ENCODE measurements at regions not wholly inside any gene's neighbourhood (a gene's known extent, or its start where the extent isn't known, plus 50 kb on each side); places are given as distances from the start of the nearest gene placed in this dataset.

GRCh38 chr4:52290466-52290865, 239.4 kb downstream of the SPATA18 start:
- 78% methylated on average over 4 of the region's 4 CpGs; no CpG with 5 or more reads in 1 of the 2 experiments for WGBS, 2 experiments (ENCODE audit: extremely low coverage in 1 of 2, insufficient coverage in 1 of 2, insufficient read length in 1 of 2, insufficient replicate concordance in 2 of 2, low coverage in 1 of 2, low lambda C conversion rate in 2 of 2, missing lambda C conversion rate in 1 of 2)
- H3K18ac ChIP-seq (ENCODE audit: extremely low read depth, low read length): no peak overlapping the region
- no peak overlapping the region for H3K4me2 ChIP-seq (ENCODE audit: insufficient read depth in 1 of 2, low read depth in 2 of 2, low read length in 2 of 2)
- H3K79me2 ChIP-seq (ENCODE audit: control insufficient read depth in 1 of 2, insufficient read depth in 2 of 2, low read length in 2 of 2): no peaks in the 10 kb centered on the region
- H2AFZ ChIP-seq (ENCODE audit: low read length): no peak overlapping the region
- no peak overlapping the region for H4K5ac ChIP-seq (ENCODE audit: insufficient read length, low read depth, low read length)
- no peak overlapping the region for H4K8ac ChIP-seq (ENCODE audit: extremely low read depth, insufficient read depth, low read length)
- H3K23ac ChIP-seq (ENCODE audit: insufficient read length): no peak overlapping the region
- H3K56ac ChIP-seq (replicated peaks; ENCODE audit: insufficient read length, low read depth, low read length): no peak overlapping the region
- no peak overlapping the region for H2AK5ac ChIP-seq (ENCODE audit: low read depth, low read length)
- no peak overlapping the region for H4K91ac ChIP-seq (replicated peaks; ENCODE audit: insufficient read length, low read length)
- DNase-seq (ENCODE audit: low read depth in 1 of 2, low spot score in 2 of 2): no peak
- no peaks in the 10 kb centered on the region for H3K79me1 ChIP-seq (ENCODE audit: low read depth, low read length)
- no peak overlapping the region for H2BK12ac ChIP-seq (ENCODE audit: low read depth, low read length)
- H2BK15ac ChIP-seq (ENCODE audit: low read length): no peak overlapping the region
- H3K14ac ChIP-seq (ENCODE audit: insufficient read length): no peak overlapping the region
- no peak overlapping the region for H2BK20ac ChIP-seq (ENCODE audit: low read length)
- H3K4me1 ChIP-seq (replicated peaks in 1 of 4; ENCODE audit: control insufficient read depth in 3 of 4, insufficient read depth in 4 of 4, low read length in 3 of 4): no peaks in the 10 kb centered on the region
- no peak overlapping the region for H3K4ac ChIP-seq (replicated peaks; ENCODE audit: insufficient read length, low read depth, low read length)
- no peak for FAIRE-seq
- H3K36me3 ChIP-seq (ENCODE audit: control insufficient read depth in 2 of 4, insufficient read depth in 4 of 4, low read length in 3 of 4): no peaks in the 10 kb centered on the region
- no peaks in the 10 kb centered on the region for H3K9me3 ChIP-seq (ENCODE audit: insufficient read depth in 2 of 2, low read depth in 1 of 2, low read length in 1 of 2)
- no peak overlapping the region for H3K4me3 ChIP-seq (ENCODE audit: extremely low read depth in 1 of 4, insufficient read depth in 2 of 4, low read depth in 3 of 4, low read length in 4 of 4)
- no peaks in the 10 kb centered on the region for H4K20me1 ChIP-seq (replicated peaks in 1 of 2; ENCODE audit: control insufficient read depth in 1 of 2, insufficient read depth in 2 of 2, low read length in 2 of 2)
- H2BK120ac ChIP-seq (replicated peaks; ENCODE audit: low read depth, low read length): no peak overlapping the region
- CTCF ChIA-PET (ENCODE audit: partially characterized antibody): interaction anchor here (0.6 kb wide), 1 partner anchor 369 kb away, joined by 3 read pairs; no protein-coding TSS in a partner anchor
- no peak overlapping the region for H3K27ac ChIP-seq (ENCODE audit: low read depth, low read length)
- no peaks in the 10 kb centered on the region for H3K23me2 ChIP-seq (ENCODE audit: low read depth, low read length)
- H3K27me3 ChIP-seq (replicated peaks in 1 of 4; ENCODE audit: control insufficient read depth in 3 of 4, extremely low read depth in 1 of 4, insufficient read depth in 3 of 4, low read length in 3 of 4): no peaks in the 10 kb centered on the region
- POLR2A ChIA-PET (ENCODE audit: partially characterized antibody): no interaction called here
- no peak overlapping the region for H3K9ac ChIP-seq (replicated peaks in 1 of 4; ENCODE audit: extremely low read depth in 1 of 4, low read depth in 3 of 4, low read length in 3 of 4)
- H2BK5ac ChIP-seq (ENCODE audit: low read depth, low read length): no peak overlapping the region
- TF ChIP-seq CBX8 (IDR thresholded peaks at IDR 0.05; ENCODE audit: borderline replicate concordance, low read depth, low read length): no peak
- TF ChIP-seq CHD1 (IDR thresholded peaks at IDR 0.05; ENCODE audit: low read depth, low read length): no peak
- TF ChIP-seq EGR1 (IDR thresholded peaks at IDR 0.05; ENCODE audit: borderline replicate concordance, low read depth, low read length): no peak
- no peak for TF ChIP-seq HDAC2 (IDR thresholded peaks at IDR 0.05; ENCODE audit: borderline replicate concordance in 1 of 2, low read depth in 2 of 2, low read length in 2 of 2)
- TF ChIP-seq YY1 (IDR thresholded peaks at IDR 0.05; ENCODE audit: low read depth, low read length): no peak
- no peak for TF ChIP-seq JUN (IDR thresholded peaks at IDR 0.05; ENCODE audit: low read depth, low read length)
- no peak for TF ChIP-seq TCF12 (IDR thresholded peaks at IDR 0.05; ENCODE audit: low read depth, low read length)
- TF ChIP-seq MAFK (IDR thresholded peaks at IDR 0.05; ENCODE audit: low read depth, low read length): no peak
- TF ChIP-seq NRF1 (IDR thresholded peaks at IDR 0.05; ENCODE audit: low read depth, low read length): no peak
- no peak for TF ChIP-seq TEAD4 (IDR thresholded peaks at IDR 0.05; ENCODE audit: low read depth, low read length)
- TF ChIP-seq SIX5 (IDR thresholded peaks at IDR 0.05; ENCODE audit: low read depth, low read length): no peak
- TF ChIP-seq TAF7 (optimal IDR thresholded peaks at IDR 0.05; ENCODE audit: borderline replicate concordance, low read depth, low read length): no peak
- no peak for TF ChIP-seq ASH2L (IDR thresholded peaks at IDR 0.05; ENCODE audit: low read length)
- TF ChIP-seq, protein P1, sequence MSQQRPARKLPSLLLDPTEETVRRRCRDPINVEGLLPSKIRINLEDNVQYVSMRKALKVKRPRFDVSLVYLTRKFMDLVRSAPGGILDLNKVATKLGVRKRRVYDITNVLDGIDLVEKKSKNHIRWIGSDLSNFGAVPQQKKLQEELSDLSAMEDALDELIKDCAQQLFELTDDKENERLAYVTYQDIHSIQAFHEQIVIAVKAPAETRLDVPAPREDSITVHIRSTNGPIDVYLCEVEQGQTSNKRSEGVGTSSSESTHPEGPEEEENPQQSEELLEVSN (IDR thresholded peaks at IDR 0.05): no peak
- TF ChIP-seq SUZ12 (IDR thresholded peaks at IDR 0.05; ENCODE audit: low read length): no peak
- no peak for TF ChIP-seq SRF (IDR thresholded peaks at IDR 0.05; ENCODE audit: low read depth, low read length)

All from H1 (cell line).